Subcutaneous abdominal adipose tissue (tissue), 5 donors: ENCODE measurements at regions not wholly inside any gene's neighbourhood (a gene's known extent, or its start where the extent isn't known, plus 50 kb on each side); places are given as distances from the start of the nearest gene placed in this dataset.
"Not testable (repeated sequence)": the region's sequence is repeated elsewhere in the genome, so short reads cannot be mapped to it uniquely, and the experiment has no call there.

Experiments used
- H3K27ac ChIP-seq: one replicate; pipeline ENCODE4 v1.7.0; 2013; ENCODE audit warnings: low read depth, mild to moderate bottlenecking, inconsistent platforms, low read length, moderate library complexity
- H3K27me3 ChIP-seq, 5 donors: one replicate each; pipeline ENCODE4 v1.7.0; 2013; ENCODE audit warnings: low read length in 5 of 5, inconsistent platforms in 1 of 5; ENCODE audit not compliant: control insufficient read depth in 5 of 5, insufficient read depth in 4 of 5
- H3K36me3 ChIP-seq, 5 donors: one replicate each; pipeline ENCODE4 v1.7.0; 2013; ENCODE audit warnings: low read length in 5 of 5; ENCODE audit not compliant: control insufficient read depth in 5 of 5, insufficient read depth in 5 of 5
- H3K4me1 ChIP-seq, 5 donors: one replicate each; pipeline ENCODE4 v1.7.0; 2013; ENCODE audit warnings: low read length in 5 of 5, mild to moderate bottlenecking in 3 of 5, moderate library complexity in 1 of 5; ENCODE audit not compliant: control insufficient read depth in 5 of 5, insufficient read depth in 5 of 5
- H3K4me3 ChIP-seq, 5 donors: one replicate each; pipeline ENCODE4 v1.7.0; 2013; ENCODE audit warnings: low read length in 5 of 5, low read depth in 1 of 5
- H3K9ac ChIP-seq, 5 donors: one replicate each; pipeline ENCODE4 v1.7.0; 2013; ENCODE audit warnings: low read length in 5 of 5, mild to moderate bottlenecking in 4 of 5, moderate library complexity in 3 of 5
- H3K9me3 ChIP-seq, 5 donors: one replicate each; pipeline ENCODE4 v1.7.0; 2013; ENCODE audit warnings: low read length in 5 of 5; ENCODE audit not compliant: control insufficient read depth in 5 of 5
- donor health status: healthy.
- donor health status: healthy.
- donor health status: healthy.
- donor health status: healthy.
- donor health status: healthy.

DNA sequence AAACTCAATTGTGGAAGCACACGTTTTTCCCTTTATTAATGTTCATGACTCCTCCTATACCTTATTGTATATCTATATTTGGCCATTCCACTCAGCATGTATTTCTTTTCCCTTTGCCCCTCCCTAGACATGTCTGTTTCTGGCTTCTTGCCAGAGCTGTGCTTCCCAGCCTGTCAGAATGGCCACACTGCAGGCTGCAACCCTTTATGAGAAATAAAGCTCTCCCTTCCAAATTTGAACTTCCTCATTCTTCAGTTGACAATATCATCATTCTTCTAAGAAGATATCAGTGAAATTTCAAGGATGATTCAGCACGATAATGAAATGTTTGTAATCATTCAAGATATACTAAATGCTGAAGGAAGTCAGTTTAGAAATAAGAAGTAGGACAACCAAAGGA is 107.6 kb upstream of the PRSS3 start:
- Histone ChIP-seq H3K9ac (no peak overlapping the region), H3K27me3 (no peaks in the 10 kb centered on the region), H3K36me3 (no peaks in the 10 kb centered on the region), H3K9me3 (no peaks in the 10 kb centered on the region), H3K4me1 (no peaks in the 10 kb centered on the region), H3K27ac (no peak overlapping the region), H3K4me3 (no peak overlapping the region)

DNA sequence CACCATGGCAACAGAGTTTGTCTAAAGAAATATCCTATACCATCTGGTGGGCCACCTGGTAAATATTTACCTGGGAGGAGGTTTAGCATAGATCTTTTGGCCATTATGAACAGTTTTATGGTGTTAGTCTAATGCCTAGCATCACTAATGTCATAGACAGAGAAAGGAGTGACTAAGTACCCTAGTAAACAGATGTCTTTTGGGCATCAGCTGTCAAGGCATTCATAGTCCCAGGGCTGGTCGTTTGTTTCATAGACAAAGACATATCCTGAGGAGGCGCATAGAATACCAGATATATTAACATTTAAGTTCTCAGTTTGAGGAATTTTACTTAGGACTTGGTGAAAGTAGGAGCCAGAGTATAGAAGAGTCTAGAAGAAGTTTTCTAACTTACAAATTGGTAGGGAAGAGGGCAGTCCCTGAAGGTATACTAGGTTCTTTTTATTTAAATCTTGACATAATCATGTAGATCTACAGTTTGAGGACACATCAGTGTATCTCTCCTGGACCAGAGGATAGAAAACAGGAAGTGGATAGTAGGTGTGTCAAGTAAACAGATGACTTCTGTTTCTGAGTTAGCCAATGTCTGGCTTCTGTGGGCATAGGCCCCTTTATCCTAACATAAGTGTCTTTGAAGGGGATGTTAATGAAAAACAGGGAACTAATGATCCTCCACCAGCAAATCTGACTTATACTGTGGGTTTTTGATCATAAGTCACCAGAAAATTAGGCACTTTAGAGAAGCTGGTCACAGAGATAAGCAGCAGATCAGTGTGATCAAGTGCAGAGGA is 105.0 kb upstream of the PRSS3 start:
- Histone ChIP-seq H3K36me3 (no peaks in the 10 kb centered on the region), H3K9me3 (no peaks in the 10 kb centered on the region), H3K4me1 (no peaks in the 10 kb centered on the region), H3K27me3 (no peaks in the 10 kb centered on the region), H3K4me3 (no peak overlapping the region), H3K27ac (no peak overlapping the region), H3K9ac (no peak overlapping the region)

DNA sequence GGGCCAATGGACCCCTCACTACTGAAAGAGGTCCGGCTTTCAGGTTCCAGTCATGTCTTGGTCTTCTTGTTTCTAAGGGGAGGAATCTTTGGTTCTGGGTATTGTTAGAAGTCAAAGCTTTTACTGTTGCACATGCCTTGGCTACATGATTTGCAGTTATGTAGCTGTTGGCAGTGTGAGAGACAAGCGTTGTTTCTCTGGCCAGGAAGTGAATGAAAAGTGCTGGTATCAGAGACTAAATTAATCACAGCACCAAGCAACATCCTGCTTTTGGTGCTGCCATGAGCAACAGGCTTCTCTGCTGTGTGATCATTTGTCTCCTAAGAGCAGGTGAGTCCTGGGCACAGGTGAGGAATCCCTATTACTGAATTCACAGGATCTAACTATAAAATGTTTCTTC is 100.1 kb upstream of the PRSS3 start:
- no peak overlapping the region for H3K9ac ChIP-seq
- H3K4me3 ChIP-seq: no peak overlapping the region
- no peaks in the 10 kb centered on the region for H3K9me3 ChIP-seq
- H3K27ac ChIP-seq: no peak overlapping the region
- no peaks in the 10 kb centered on the region for H3K4me1 ChIP-seq
- no peaks in the 10 kb centered on the region for H3K27me3 ChIP-seq
- H3K36me3 ChIP-seq: no peaks in the 10 kb centered on the region

DNA sequence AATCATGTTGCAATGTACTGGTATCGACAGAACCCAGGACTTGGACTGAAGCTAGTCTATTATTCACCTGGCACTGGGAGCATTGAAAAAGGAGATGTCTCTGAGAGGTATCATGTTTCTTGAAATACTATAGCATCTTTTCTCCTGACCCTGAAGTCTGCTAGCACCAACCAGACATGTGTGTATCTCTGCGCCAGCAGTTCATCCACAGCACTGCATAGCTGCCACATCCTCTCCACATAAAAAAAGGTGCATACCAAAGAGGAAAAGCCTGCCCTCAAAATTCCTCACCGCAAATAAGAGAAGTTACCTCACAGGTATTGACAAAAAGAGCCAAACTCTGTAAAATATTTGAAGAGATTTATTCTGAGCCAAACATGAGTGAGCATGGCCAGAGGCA is 99.5 kb upstream of the PRSS3 start:
- Histone ChIP-seq H3K9me3 (no peaks in the 10 kb centered on the region), H3K27me3 (no peaks in the 10 kb centered on the region), H3K27ac (no peak overlapping the region), H3K9ac (no peak overlapping the region), H3K4me1 (no peaks in the 10 kb centered on the region), H3K36me3 (no peaks in the 10 kb centered on the region), H3K4me3 (no peak overlapping the region)

DNA sequence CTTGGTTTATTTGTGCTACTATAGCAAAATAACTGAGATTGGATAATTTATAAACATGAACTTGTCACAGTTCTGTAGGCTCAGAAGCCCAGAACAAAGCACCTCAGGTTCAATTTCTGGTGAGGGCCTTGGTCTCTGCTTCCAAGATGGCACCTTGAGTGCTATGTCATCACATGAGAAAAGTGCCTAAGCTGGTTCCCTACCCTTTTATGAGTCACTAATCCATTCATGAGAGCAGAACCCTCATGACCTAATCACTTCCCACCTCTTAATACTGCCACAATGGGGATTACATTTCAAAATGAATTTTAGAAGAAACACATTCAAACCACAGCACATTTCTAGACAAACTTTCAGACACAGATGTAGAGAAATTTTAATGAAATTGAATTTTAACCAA is 98.2 kb upstream of the PRSS3 start:
- no peaks in the 10 kb centered on the region for H3K36me3 ChIP-seq
- H3K9me3 ChIP-seq: no peaks in the 10 kb centered on the region
- no peaks in the 10 kb centered on the region for H3K4me1 ChIP-seq
- H3K27ac ChIP-seq: no peak overlapping the region
- H3K27me3 ChIP-seq: no peaks in the 10 kb centered on the region
- H3K9ac ChIP-seq: no peak overlapping the region
- no peak overlapping the region for H3K4me3 ChIP-seq

DNA sequence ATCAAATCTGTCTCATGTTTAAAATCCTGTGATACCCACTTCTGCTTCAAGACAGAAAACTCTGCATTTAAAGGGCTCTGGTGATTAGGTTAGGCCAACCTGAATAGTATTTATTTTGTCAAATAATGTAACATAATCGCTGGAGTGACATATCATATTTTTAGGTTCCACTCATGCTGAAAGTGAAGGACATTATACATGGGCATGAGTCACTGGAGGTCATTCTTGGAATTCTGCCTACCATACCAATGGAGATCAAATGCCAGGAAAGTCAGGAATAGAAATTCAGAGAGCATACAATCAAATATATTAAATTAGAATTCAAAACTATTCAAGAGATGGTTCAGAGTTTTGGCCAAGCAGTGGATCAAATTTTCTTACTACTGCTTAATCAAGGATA is 97.1 kb upstream of the PRSS3 start:
- no peak overlapping the region for H3K4me3 ChIP-seq
- H3K27ac ChIP-seq: no peak overlapping the region
- H3K27me3 ChIP-seq: no peaks in the 10 kb centered on the region
- no peaks in the 10 kb centered on the region for H3K36me3 ChIP-seq
- no peak overlapping the region for H3K9ac ChIP-seq
- H3K4me1 ChIP-seq: no peaks in the 10 kb centered on the region
- H3K9me3 ChIP-seq: no peaks in the 10 kb centered on the region

DNA sequence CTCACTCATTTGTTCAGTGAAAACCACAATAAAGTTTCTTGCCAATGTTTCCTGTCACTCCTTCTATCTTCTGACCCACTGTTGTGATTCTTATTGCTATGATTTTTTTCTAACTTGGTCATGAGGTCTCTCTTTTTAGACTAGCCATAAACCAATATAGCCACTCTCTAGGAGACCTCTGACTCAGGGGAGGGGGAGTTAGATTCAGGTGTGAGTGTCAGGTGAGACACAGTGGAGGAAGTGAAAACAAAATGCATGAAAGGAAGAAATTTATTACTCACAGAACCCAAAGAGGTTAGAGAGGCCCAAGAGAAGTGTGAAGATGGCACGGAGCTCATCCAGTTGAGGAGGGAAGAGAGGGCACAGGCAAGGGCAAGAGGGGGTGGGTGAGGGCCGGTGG is 94.4 kb upstream of the PRSS3 start:
- not testable (repeated sequence) for H3K27me3 ChIP-seq, H3K4me3 ChIP-seq, H3K4me1 ChIP-seq, H3K36me3 ChIP-seq, H3K27ac ChIP-seq, H3K9ac ChIP-seq, H3K9me3 ChIP-seq

DNA sequence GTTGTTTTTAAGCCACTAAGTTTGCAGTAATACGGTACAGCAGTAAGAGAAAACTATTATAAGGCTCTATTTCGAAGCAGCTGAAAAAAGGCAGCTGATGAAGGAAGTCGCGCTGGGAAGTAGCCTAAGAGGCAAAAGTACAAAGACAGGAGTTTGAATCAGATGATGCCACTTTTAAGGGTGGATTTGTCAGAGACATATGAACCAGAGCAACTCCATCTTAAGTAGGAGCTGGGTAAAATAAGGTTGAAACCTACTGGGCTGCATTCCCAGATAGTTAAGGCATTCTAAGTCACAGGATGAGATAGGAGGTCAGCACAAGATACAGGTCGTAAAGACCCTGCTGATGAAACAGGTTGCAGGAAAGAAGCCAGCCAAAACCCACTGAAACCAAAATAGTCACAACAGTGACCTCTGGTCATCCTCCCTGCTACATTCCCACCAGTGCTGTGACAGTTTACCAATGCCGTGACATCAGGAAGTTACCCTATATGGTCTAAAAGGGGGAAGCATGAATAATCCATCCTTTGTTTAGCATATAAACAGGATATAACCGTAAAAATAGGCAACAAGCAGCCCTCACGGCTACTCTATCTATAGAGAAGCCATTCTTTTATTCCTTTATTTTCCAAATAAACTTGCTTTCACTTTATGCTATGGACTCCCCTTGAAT is 91.8 kb upstream of the PRSS3 start:
- Histone ChIP-seq H3K9ac (no peak overlapping the region), H3K27ac (no peak overlapping the region), H3K4me3 (peak overlapping the region in 1 of 5 donors; percentile 24), H3K4me1 (peaks cover 0 to 6% (median 0%) of the 10 kb centered on the region in 5 donors), H3K36me3 (no peaks in the 10 kb centered on the region), H3K9me3 (no peaks in the 10 kb centered on the region), H3K27me3 (no peaks in the 10 kb centered on the region)

DNA sequence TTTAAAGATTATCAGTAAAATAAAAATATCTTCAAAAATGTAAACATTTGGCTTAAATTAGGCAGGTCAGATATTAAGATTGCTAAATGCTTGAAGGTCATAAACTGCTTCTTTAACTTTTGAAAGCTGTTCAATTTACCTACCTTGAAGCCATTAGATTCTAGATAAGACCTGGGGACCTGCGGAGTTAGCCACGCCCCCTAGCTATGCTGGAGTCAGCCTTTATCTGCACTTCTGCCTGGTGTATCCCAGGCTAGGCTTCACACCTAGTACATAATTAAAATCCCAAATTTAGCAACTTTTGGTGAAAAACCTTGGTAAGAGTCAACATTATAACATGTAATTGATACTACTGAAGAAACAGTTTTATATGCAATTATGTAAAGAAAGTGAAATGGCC is 89.9 kb upstream of the PRSS3 start:
- not testable (repeated sequence) for H3K4me1 ChIP-seq, H3K9me3 ChIP-seq, H3K36me3 ChIP-seq, H3K9ac ChIP-seq, H3K27ac ChIP-seq, H3K27me3 ChIP-seq, H3K4me3 ChIP-seq

DNA sequence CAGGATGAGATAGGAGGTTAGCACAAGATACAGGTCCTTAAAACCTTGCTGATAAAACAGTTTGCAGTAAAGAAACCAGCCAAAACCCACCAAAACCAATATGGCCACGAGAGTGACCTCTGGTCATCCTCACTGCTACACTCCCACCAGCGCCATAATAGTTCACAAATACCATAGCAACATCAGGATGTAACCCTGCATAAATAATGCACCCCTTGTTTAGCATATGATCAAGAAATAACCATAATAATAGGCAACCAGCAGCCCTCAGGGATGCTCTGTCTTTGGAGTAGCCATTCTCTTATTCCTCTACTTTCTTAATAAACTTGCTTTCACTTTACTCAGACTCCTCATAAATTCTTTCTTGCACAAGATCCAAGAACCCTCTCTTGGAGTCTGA is 86.9 kb upstream of the PRSS3 start:
- Histone ChIP-seq H3K27me3 (no peaks in the 10 kb centered on the region), H3K27ac (no peak overlapping the region), H3K9me3 (no peaks in the 10 kb centered on the region), H3K4me1 (peaks cover 0 to 6% (median 0%) of the 10 kb centered on the region in 5 donors), H3K4me3 (no peak overlapping the region), H3K36me3 (no peaks in the 10 kb centered on the region), H3K9ac (no peak overlapping the region)
